Hepatocyte (in vitro differentiated cells): ENCODE measurements at regions not wholly inside any gene's neighbourhood (a gene's known extent, or its start where the extent isn't known, plus 50 kb on each side); places are given as distances from the start of the nearest gene placed in this dataset.

ENCODE experiments used
- EZH2phosphoT487 ChIP-seq: fragments of 200-600 bp; sonication (generic); IDR thresholded peaks from one replicate; pipeline ENCODE4 v1.6.1; 2018; ENCODE audit warnings: antibody characterized with exemption, mild to moderate bottlenecking, low read depth, moderate library complexity; ENCODE audit not compliant: unreplicated experiment, severe bottlenecking
- TF ChIP-seq, protein P1 (sequence below): fragments of 200-600 bp; sonication (generic); IDR thresholded peaks from 2 replicates; pipeline ENCODE4 v1.5.1; 2016; ENCODE audit warnings: antibody characterized with exemption, mild to moderate bottlenecking; ENCODE audit not compliant: poor library complexity

DNA sequence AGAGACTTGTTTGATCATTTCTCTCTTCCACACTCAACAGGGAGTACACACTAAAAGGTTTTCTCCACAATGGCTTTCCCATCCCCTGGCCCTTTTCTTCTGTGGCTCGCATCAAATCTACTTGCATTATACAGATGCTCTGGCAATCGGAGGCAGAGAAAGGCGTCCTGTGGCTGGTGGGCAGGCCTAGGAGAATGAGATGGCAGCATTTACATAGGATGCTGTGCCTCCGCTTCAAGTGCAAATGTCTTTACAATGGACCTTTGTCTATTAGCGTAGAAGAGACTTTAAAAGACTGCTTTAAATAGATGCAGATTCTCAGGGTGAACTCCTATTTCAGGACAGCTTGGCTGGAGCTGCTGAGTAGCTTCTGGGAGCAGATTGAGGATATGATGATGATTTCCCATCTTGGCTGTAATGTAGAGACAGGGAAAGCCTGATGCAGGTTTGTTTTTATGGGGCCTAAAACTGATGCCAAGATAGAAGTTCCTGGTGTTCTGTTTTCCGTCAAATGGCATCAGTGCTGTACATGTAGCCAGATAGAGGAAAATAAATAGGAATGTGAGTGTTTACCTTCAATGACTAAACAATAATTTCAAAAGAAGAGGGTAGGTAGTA, 423.4 kb downstream of the RND3 start:
- TF ChIP-seq, protein P1, sequence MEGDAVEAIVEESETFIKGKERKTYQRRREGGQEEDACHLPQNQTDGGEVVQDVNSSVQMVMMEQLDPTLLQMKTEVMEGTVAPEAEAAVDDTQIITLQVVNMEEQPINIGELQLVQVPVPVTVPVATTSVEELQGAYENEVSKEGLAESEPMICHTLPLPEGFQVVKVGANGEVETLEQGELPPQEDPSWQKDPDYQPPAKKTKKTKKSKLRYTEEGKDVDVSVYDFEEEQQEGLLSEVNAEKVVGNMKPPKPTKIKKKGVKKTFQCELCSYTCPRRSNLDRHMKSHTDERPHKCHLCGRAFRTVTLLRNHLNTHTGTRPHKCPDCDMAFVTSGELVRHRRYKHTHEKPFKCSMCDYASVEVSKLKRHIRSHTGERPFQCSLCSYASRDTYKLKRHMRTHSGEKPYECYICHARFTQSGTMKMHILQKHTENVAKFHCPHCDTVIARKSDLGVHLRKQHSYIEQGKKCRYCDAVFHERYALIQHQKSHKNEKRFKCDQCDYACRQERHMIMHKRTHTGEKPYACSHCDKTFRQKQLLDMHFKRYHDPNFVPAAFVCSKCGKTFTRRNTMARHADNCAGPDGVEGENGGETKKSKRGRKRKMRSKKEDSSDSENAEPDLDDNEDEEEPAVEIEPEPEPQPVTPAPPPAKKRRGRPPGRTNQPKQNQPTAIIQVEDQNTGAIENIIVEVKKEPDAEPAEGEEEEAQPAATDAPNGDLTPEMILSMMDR, result no peak
- no peak for TF ChIP-seq EZH2phosphoT487
